Small intestine (tissue), 7 donors: ENCODE measurements at regions not wholly inside any gene's neighbourhood (a gene's known extent, or its start where the extent isn't known, plus 50 kb on each side); places are given as distances from the start of the nearest gene placed in this dataset.
"Not testable (repeated sequence)": the region's sequence is repeated elsewhere in the genome, so short reads cannot be mapped to it uniquely, and the experiment has no call there.

Source experiments
- DNase-seq, 2 donors: peaks; one replicate each; pipeline versions ENCODE4 v3.0.0 to v3.0.0-alpha.2; 2013
- FAIRE-seq: peaks from 2 replicates; lab custom pipeline; 2012; peaks lifted over from hg19 to GRCh38; lab: Jason Lieb, UNC
- H3K27ac ChIP-seq, 3 donors: one replicate each; pipeline ENCODE4 v1.5.1; 2013; ENCODE audit warnings: low read length in 2 of 3, mild to moderate bottlenecking in 2 of 3, control low read depth in 1 of 3, inconsistent platforms in 1 of 3, low read depth in 1 of 3, moderate library complexity in 1 of 3
- H3K27me3 ChIP-seq, 3 donors: one replicate each; pipeline ENCODE4 v1.6.1; 2013; ENCODE audit warnings: low read length in 3 of 3, inconsistent platforms in 1 of 3; ENCODE audit not compliant: control insufficient read depth in 3 of 3, insufficient read depth in 3 of 3
- H3K36me3 ChIP-seq, 3 donors: one replicate each; pipeline ENCODE4 v1.6.1; 2013; ENCODE audit warnings: low read length in 3 of 3, inconsistent platforms in 1 of 3, low read depth in 1 of 3, mild to moderate bottlenecking in 1 of 3, moderate library complexity in 1 of 3; ENCODE audit not compliant: control insufficient read depth in 3 of 3, insufficient read depth in 2 of 3
- H3K4me1 ChIP-seq, 3 donors: one replicate each; pipeline ENCODE4 v1.6.1; 2013; ENCODE audit warnings: low read length in 2 of 3, inconsistent platforms in 1 of 3, low read depth in 1 of 3, mild to moderate bottlenecking in 1 of 3, moderate library complexity in 1 of 3; ENCODE audit not compliant: control insufficient read depth in 3 of 3, insufficient read depth in 2 of 3
- H3K4me3 ChIP-seq, 3 donors: one replicate each; pipeline ENCODE4 v1.5.1; 2013; ENCODE audit warnings: low read length in 3 of 3, control low read depth in 1 of 3, inconsistent platforms in 1 of 3, low read depth in 1 of 3, mild to moderate bottlenecking in 1 of 3, moderate library complexity in 1 of 3
- H3K9me3 ChIP-seq, 2 donors: one replicate each; pipeline ENCODE4 v1.6.1; 2013; ENCODE audit warnings: low read depth in 1 of 2, low read length in 1 of 2; ENCODE audit not compliant: control insufficient read depth in 2 of 2, insufficient read depth in 1 of 2
- WGBS, 3 donors: extraction: QIAGEN DNeasy Blood & Tissue Kit; methylation state at CpG; one replicate each; pipeline ENCODE4 v1.1.7; 2013; 5-methylcytosine and 5-hydroxymethylcytosine counted together
- donor health status: healthy with polysubstance abuse.
- donor health status: control.
- donor health status: control.
- donor health status: Bipolar disorder and iron deficiency.
- donor health status: healthy.

DNA sequence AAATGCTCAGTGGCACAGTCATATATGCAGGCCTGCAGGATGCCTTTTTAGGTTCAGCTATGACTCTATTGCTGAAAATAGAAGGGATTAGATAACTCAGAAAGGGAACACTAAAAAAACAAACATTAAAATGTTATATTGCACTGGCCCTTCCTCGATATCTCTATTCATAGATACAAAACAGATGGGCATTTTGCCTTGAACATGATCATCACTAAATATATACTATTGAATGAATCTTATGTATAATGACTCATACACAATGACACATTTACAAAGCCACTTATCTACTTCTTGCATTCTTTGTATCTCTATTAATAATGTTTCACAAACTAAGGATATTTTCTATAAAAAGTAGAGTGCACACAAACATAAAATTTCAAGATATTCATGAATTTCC is 2352.8 kb upstream of the RAG2 start:
- no peak overlapping the region for H3K4me3 ChIP-seq
- FAIRE-seq (no peak), DNase-seq (no peak)
- 64 to 71% (median 68%) methylated on average over 1 of the region's 1 CpG for WGBS, 3 donors
- H3K36me3 ChIP-seq: no peaks in the 10 kb centered on the region
- no peak overlapping the region for H3K27ac ChIP-seq
- H3K4me1 ChIP-seq: no peaks in the 10 kb centered on the region
- no peaks in the 10 kb centered on the region for H3K27me3 ChIP-seq
- no peaks in the 10 kb centered on the region for H3K9me3 ChIP-seq

DNA sequence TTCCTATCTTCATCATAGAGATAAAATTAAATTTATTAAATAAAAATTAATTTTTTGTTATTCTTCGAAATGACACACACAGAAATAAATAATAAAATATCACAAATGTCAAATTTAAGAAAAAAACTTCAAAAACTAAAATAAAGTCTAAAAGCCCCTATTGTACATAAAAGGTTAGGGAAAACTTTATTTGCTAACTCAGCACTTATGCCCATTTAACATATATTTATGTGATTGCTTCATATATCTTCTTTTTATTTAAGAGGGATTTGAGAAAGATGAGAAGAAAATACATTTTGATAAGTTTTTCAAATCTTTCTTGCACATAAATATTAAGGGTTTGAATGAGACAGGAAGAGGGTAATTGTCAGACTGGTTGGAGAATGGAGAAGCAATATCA is 2350.4 kb upstream of the RAG2 start:
- WGBS, 3 donors: 71 to 80% (median 79%) methylated on average over 1 of the region's 1 CpG
- H3K4me1 ChIP-seq: no peaks in the 10 kb centered on the region
- H3K36me3 ChIP-seq: no peaks in the 10 kb centered on the region
- FAIRE-seq (no peak), DNase-seq (no peak)
- no peaks in the 10 kb centered on the region for H3K9me3 ChIP-seq
- no peaks in the 10 kb centered on the region for H3K27me3 ChIP-seq
- no peak overlapping the region for H3K4me3 ChIP-seq
- H3K27ac ChIP-seq: no peak overlapping the region

DNA sequence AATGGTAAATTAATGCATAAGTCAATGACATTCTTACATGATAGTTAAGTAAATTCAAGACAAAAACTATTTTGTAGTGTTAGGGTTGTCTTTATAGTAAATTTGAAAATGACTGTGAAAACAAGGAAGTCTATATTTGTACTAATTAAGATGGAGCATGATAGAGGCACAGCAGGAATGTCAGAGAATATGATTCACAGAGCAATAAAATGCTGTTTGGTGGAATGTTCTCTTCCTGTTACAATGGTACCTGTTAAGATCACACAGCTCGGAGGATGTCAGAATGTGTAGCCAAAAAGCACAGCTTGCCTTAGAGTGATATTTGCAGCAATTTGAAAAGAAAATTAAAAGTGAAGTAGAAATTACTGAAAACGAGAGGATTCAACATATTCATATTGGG is 2339.7 kb upstream of the RAG2 start:
- Histone ChIP-seq H3K27ac (no peak overlapping the region), H3K27me3 (no peaks in the 10 kb centered on the region), H3K9me3 (peaks cover 0 to 5% of the 10 kb centered on the region in 2 donors), H3K4me3 (no peak overlapping the region), H3K4me1 (no peaks in the 10 kb centered on the region), H3K36me3 (no peaks in the 10 kb centered on the region)
- WGBS, 3 donors: 44 to 64% (median 47%) methylated on average over 2 of the region's 2 CpGs
- DNase-seq: no peak
- no peak for FAIRE-seq

DNA sequence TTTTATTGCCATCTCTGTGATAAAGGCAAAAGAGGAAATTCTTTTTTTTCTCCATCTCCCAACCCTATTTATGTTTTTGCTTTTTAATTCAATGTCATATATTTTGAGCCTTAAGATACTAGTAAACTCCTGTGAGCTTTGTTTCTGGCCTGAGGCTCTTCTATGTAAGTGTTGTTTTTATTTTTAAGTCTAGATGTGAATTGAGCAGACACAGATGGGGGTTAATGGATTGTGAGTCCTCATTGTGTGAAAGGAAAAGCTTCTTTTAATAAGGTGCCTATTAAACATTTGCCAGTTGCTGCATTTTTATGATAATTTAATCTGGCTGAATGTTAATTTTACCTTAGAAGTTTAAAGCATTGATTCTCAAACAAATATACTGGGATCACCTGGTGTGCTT is 2337.9 kb upstream of the RAG2 start:
- FAIRE-seq (no peak), DNase-seq (no peak)
- H3K9me3 ChIP-seq: peaks cover 0 to 5% of the 10 kb centered on the region in 2 donors
- H3K4me1 ChIP-seq: no peaks in the 10 kb centered on the region
- no peaks in the 10 kb centered on the region for H3K27me3 ChIP-seq
- no peak overlapping the region for H3K4me3 ChIP-seq
- no peak overlapping the region for H3K27ac ChIP-seq
- H3K36me3 ChIP-seq: no peaks in the 10 kb centered on the region

DNA sequence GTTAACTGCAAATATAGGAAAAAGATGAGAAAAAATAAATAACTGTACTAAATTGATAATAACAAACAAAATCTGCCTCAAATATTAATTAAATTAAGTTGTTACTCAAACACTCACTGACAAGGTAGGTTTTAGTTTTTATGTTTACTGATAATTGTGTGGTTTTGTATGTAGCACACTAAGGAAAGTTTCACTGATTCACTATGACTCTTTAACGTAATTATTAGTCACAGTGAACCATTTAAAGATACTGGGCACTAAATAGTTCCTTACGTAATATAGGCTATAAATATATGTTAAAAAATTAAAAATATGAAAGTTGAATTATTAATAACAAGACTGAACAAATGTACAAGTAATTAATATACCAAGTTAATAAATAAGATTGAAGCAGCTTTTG is 2330.0 kb upstream of the RAG2 start:
- no peaks in the 10 kb centered on the region for H3K36me3 ChIP-seq
- no peaks in the 10 kb centered on the region for H3K4me1 ChIP-seq
- H3K9me3 ChIP-seq: peaks cover 0 to 4% of the 10 kb centered on the region in 2 donors
- no peak overlapping the region for H3K4me3 ChIP-seq
- FAIRE-seq (no peak), DNase-seq (no peak)
- no peaks in the 10 kb centered on the region for H3K27me3 ChIP-seq
- 80 to 84% (median 82%) methylated on average over 2 of the region's 2 CpGs for WGBS, 3 donors
- no peak overlapping the region for H3K27ac ChIP-seq

DNA sequence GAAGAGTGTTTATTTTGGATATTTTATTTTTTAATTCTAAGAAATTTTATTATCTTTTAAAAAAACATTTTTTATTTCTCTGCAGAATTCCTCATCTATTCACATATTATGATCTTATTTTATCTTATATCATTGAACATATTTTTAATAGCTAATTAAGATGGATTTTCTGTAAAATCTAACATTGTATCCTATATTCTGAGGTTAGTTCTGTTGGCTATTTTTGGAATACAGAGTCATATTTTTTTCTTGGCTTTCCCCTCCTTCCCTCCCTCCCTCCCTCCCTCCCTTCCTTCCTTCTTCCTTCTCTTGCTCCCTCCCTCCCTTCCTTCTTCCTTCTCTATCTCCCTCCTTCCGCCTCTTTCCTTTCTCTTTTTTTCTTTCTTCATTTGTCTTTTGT is 2326.6 kb upstream of the RAG2 start:
- no peak for FAIRE-seq
- H3K4me1 ChIP-seq: no peaks in the 10 kb centered on the region
- WGBS, 3 donors: 77 to 89% (median 88%) methylated on average over 1 of the region's 1 CpG
- H3K9me3 ChIP-seq: peaks cover 0 to 15% of the 10 kb centered on the region in 2 donors
- no peak for DNase-seq
- H3K4me3 ChIP-seq: no peak overlapping the region
- H3K36me3 ChIP-seq: no peaks in the 10 kb centered on the region
- H3K27me3 ChIP-seq: no peaks in the 10 kb centered on the region
- H3K27ac ChIP-seq: no peak overlapping the region

DNA sequence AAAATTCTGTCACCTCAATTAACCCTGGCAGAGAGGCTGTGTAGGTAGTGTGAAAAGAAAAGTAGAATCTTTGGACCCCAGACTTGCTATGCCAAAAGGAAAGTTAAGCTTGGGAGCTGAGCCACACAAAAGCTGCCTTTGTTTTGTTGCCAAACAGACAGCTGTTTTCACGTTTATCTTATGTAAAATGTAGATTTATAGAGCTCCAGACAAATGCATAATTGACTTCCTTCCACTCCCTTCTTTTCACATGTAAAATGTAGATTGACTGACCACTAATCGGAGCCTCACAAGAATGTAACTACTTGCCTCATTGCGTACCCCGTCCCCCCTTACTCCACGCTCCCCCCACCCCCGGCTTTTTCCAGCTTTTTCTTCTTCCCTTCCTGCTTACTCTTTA is 2302.2 kb upstream of the RAG2 start:
- Histone ChIP-seq H3K27ac (no peak overlapping the region), H3K36me3 (no peaks in the 10 kb centered on the region), H3K4me3 (no peak overlapping the region), H3K4me1 (peaks cover 0 to 2% (median 0%) of the 10 kb centered on the region in 3 donors), H3K9me3 (no peaks in the 10 kb centered on the region), H3K27me3 (no peaks in the 10 kb centered on the region)
- peak in 1 of 2 donors; percentile 5 for DNase-seq
- FAIRE-seq: no peak
- 11 to 31% (median 22%) methylated on average over 6 of the region's 6 CpGs for WGBS, 3 donors

DNA sequence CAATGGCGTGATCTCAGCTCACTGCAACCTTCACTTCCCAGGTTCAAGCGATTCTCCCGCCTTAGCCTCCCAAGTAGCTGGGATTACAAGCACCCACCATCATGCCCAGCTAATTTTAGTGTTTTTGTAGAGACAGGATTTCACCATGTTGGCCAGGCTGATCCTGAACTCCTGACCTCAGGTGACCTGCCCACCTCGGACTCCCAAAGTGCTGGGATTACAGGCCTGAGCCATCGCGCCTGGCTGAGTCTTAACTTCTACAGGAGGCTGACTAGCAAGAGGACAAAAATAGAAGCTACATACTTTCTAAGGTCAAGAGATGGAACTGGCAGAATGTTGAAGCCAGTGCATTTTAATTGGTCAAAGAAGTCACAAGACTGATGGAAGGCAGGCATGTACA is 2296.2 kb upstream of the RAG2 start:
- not testable (repeated sequence) for FAIRE-seq
- WGBS, 3 donors: 91 to 98% (median 94%) methylated on average over 6 of the region's 6 CpGs

DNA sequence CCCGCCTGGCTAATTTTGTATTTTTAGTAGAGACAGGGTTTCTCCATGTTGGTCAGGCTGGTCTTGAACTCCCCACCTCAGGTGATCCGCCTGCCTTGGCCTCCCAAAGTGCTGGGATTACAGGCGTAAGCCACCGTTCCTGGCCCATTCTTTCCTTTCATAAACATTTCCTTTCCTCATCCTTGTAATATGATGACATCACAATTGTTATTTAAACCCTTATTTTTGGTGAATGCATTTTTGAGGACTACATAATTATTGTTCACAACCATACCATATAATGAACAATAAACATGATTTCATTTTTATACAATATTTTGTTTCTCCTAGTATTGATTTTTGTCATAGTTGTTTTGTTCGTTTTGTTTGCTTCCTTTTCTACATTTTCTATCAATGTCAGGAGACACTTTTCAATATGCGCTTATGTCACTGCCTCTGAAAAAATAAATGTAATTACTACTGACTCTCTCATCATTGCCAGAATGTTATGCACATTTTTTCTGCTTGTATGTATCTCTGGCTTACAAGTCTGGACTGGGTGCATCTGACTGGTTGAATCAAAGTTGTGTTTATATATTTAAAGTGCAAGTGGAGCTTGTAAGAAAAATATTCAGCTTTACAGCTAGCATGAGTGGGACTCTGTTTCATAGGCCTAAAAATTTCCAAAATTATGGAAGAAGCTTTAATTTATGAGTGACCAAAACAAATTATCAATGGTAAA is 2286.3 kb upstream of the RAG2 start:
- H3K27me3 ChIP-seq: no peaks in the 10 kb centered on the region
- H3K36me3 ChIP-seq: no peaks in the 10 kb centered on the region
- DNase-seq: no peak
- no peaks in the 10 kb centered on the region for H3K9me3 ChIP-seq
- no peaks in the 10 kb centered on the region for H3K4me1 ChIP-seq
- H3K4me3 ChIP-seq: no peak overlapping the region
- no peak for FAIRE-seq
- 80 to 89% (median 87%) methylated on average over 6 of the region's 6 CpGs for WGBS, 3 donors
- H3K27ac ChIP-seq: no peak overlapping the region

More for the DNA sequence above, 2296.2 kb upstream of the RAG2 start:
- not testable (repeated sequence) for H3K9me3 ChIP-seq, DNase-seq, H3K27me3 ChIP-seq, H3K4me3 ChIP-seq, H3K27ac ChIP-seq, H3K36me3 ChIP-seq, H3K4me1 ChIP-seq
